Activated CD8-positive, alpha-beta memory T cell treated with anti-CD3 and anti-CD28 coated beads, Interleukin-2, amount 10 ng/mL, durations not matched to agents 7 days and 5 days (primary cell): ENCODE measurements at regions not wholly inside any gene's neighbourhood (a gene's known extent, or its start where the extent isn't known, plus 50 kb on each side); places are given as distances from the start of the nearest gene placed in this dataset.

Experiments
- ATAC-seq: fragments of 150-1000 bp; cut with Tn5 transposase; one replicate; pipeline ENCODE4 v1.10.0; 2021; ENCODE audit warnings: moderate library complexity
- CTCF ChIA-PET: fragments of 350-600 bp; sonication (Branson Sonifier 250); formaldehyde crosslinking; loops from one replicate; lab custom pipeline; 2021; ENCODE audit warnings: antibody characterized with exemption; lab: Charles Lee
- DNase-seq: peaks from one replicate; pipeline ENCODE4 v3.0.0-alpha.2; 2020
- H3K27ac Mint-ChIP-seq: one replicate; pipeline ENCODE4 v1.8.0; 2021; ENCODE audit warnings: mild to moderate bottlenecking, mixed read lengths
- H3K27me3 Mint-ChIP-seq: one replicate; pipeline ENCODE4 v1.8.0; 2021; ENCODE audit warnings: mixed read lengths
- H3K36me3 Mint-ChIP-seq: one replicate; pipeline ENCODE4 v1.8.0; 2021; ENCODE audit warnings: mild to moderate bottlenecking, mixed read lengths
- H3K4me1 Mint-ChIP-seq: one replicate; pipeline ENCODE4 v1.8.0; 2021; ENCODE audit warnings: mixed read lengths
- H3K4me3 Mint-ChIP-seq: one replicate; pipeline ENCODE4 v1.8.0; 2021; ENCODE audit warnings: mild to moderate bottlenecking, moderate library complexity, mixed read lengths
- H3K9me3 Mint-ChIP-seq: one replicate; pipeline ENCODE4 v1.8.0; 2022; ENCODE audit warnings: low read depth, mixed read lengths

- ATAC-seq (no peak), DNase-seq (no peak)
- no peaks in the 10 kb centered on the region for H3K27me3 Mint-ChIP-seq
- no peaks in the 10 kb centered on the region for H3K4me1 Mint-ChIP-seq
- no peaks in the 10 kb centered on the region for H3K36me3 Mint-ChIP-seq
- H3K4me3 Mint-ChIP-seq: no peak overlapping the region
- H3K9me3 Mint-ChIP-seq: peaks cover 4% of the 10 kb centered on the region
- CTCF ChIA-PET: no interaction called here
- H3K27ac Mint-ChIP-seq: no peak overlapping the region
Observed at GRCh38 chr18:40437517-40437916, 1517.5 kb upstream of the PIK3C3 start.

- Mint-ChIP-seq H3K27ac (no peak overlapping the region), H3K4me1 (no peaks in the 10 kb centered on the region), H3K27me3 (no peaks in the 10 kb centered on the region), H3K9me3 (peaks cover 11% of the 10 kb centered on the region), H3K36me3 (no peaks in the 10 kb centered on the region), H3K4me3 (no peak overlapping the region)
- DNase-seq (no peak), ATAC-seq (no peak)
- CTCF ChIA-PET: no interaction called here
Observed at GRCh38 chr18:40431071-40431985, 1523.7 kb upstream of the PIK3C3 start.

DNA sequence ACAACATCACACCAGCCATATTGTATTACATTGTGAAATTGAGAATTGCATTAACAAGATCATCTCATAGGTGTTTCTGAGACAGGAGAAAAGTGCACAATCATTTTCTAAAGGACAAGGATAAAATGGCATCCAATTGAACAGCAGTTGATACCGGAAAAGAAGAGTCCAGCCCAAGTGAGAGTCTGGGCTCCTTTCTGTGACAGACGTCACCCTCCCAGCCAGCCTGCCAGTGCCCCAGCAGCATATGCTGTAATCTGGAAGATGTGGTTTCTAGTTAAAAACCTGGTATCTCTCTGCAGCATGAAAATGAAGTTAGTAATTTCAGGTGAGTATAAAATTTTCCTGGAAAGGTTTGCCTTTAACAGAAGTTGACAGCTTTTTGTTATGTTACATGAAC lies 1531.7 kb upstream of the PIK3C3 start:
- no peaks in the 10 kb centered on the region for H3K4me1 Mint-ChIP-seq
- H3K27me3 Mint-ChIP-seq: no peaks in the 10 kb centered on the region
- CTCF ChIA-PET: no interaction called here
- no peaks in the 10 kb centered on the region for H3K36me3 Mint-ChIP-seq
- DNase-seq: no peak
- ATAC-seq: no peak
- H3K27ac Mint-ChIP-seq: no peak overlapping the region
- no peak overlapping the region for H3K4me3 Mint-ChIP-seq
- H3K9me3 Mint-ChIP-seq: peaks cover 13% of the 10 kb centered on the region

DNA sequence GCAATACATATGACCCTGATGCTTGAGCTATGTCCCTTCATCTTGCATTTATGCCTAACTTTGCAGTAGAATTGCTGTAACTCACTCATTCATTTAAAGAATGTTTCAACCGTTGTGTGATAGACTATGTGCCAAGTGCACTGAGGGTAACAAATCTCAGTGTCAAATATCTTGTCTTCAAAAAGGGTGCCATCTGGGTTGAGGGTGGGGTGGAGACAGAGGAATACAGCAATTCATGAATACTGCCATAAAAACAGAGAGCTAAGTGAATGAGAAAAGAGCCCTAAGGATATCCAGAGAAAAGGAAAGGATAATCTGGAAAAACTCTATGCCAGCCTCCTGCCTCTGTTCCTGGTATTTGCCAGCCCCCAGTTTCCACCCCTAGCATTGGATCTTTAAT lies 1534.4 kb upstream of the PIK3C3 start:
- no peaks in the 10 kb centered on the region for H3K27me3 Mint-ChIP-seq
- no peaks in the 10 kb centered on the region for H3K4me1 Mint-ChIP-seq
- DNase-seq: no peak
- H3K36me3 Mint-ChIP-seq: no peaks in the 10 kb centered on the region
- H3K27ac Mint-ChIP-seq: no peak overlapping the region
- ATAC-seq: no peak
- CTCF ChIA-PET: no interaction called here
- peaks cover 15% of the 10 kb centered on the region for H3K9me3 Mint-ChIP-seq
- no peak overlapping the region for H3K4me3 Mint-ChIP-seq

- Mint-ChIP-seq H3K36me3 (no peaks in the 10 kb centered on the region), H3K27me3 (no peaks in the 10 kb centered on the region), H3K4me1 (no peaks in the 10 kb centered on the region), H3K9me3 (peaks cover 11% of the 10 kb centered on the region), H3K27ac (no peak overlapping the region), H3K4me3 (no peak overlapping the region)
- ATAC-seq (no peak), DNase-seq (no peak)
- CTCF ChIA-PET: no interaction called here
Observed at GRCh38 chr18:40417501-40417900, 1537.5 kb upstream of the PIK3C3 start.

- DNase-seq (no peak), ATAC-seq (no peak)
- Mint-ChIP-seq H3K4me1 (no peaks in the 10 kb centered on the region), H3K36me3 (no peaks in the 10 kb centered on the region), H3K27ac (no peak overlapping the region), H3K9me3 (peaks cover 8% of the 10 kb centered on the region), H3K27me3 (no peaks in the 10 kb centered on the region), H3K4me3 (no peak overlapping the region)
- CTCF ChIA-PET: no interaction called here
Observed at GRCh38 chr18:40415821-40416220, 1539.2 kb upstream of the PIK3C3 start.

DNA sequence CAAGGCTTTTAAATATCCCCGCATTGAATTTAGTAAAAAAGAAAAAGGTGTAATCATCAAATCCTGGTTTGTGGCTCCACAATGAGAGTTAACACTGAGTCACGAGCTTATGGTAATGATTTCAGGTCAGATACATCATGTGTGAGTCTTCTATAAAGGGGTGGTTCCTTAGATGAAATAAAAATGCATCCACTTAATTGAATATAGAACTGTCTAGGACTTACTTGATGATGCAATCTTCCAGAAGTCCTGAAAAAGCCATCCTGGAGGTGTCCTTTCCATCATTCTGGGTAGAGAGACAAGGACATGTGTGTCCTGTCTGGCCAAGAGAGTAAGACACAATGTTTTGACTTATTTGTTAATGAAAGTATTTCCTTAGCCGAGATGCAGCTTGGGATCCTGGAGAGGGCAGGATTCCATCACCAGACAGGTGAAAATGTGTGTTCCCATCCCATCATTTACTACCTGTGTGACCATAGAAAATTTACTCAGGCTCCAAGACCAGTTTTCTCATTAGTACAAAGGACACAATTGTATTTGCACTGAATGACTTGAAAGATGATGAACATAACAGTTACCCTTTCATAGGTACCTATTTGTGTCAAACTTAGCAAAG lies 1539.8 kb upstream of the PIK3C3 start:
- H3K4me1 Mint-ChIP-seq: no peaks in the 10 kb centered on the region
- no peaks in the 10 kb centered on the region for H3K27me3 Mint-ChIP-seq
- no peak overlapping the region for H3K4me3 Mint-ChIP-seq
- H3K27ac Mint-ChIP-seq: no peak overlapping the region
- ATAC-seq (no peak), DNase-seq (no peak)
- H3K36me3 Mint-ChIP-seq: no peaks in the 10 kb centered on the region
- peaks cover 9% of the 10 kb centered on the region for H3K9me3 Mint-ChIP-seq
- CTCF ChIA-PET: no interaction called here

- CTCF ChIA-PET: no interaction called here
- Mint-ChIP-seq H3K36me3 (no peaks in the 10 kb centered on the region), H3K9me3 (peaks cover 5% of the 10 kb centered on the region), H3K4me3 (no peak overlapping the region), H3K4me1 (no peaks in the 10 kb centered on the region), H3K27ac (no peak overlapping the region), H3K27me3 (no peaks in the 10 kb centered on the region)
- DNase-seq (no peak), ATAC-seq (no peak)
Observed at GRCh38 chr18:40414155-40414754, 1540.8 kb upstream of the PIK3C3 start.

GRCh38 chr18:40413160-40413559 lies 1541.9 kb upstream of the PIK3C3 start:
- no peak overlapping the region for H3K27ac Mint-ChIP-seq
- H3K4me3 Mint-ChIP-seq: no peak overlapping the region
- H3K9me3 Mint-ChIP-seq: peaks cover 5% of the 10 kb centered on the region
- CTCF ChIA-PET: no interaction called here
- H3K27me3 Mint-ChIP-seq: no peaks in the 10 kb centered on the region
- no peak for DNase-seq
- no peak for ATAC-seq
- no peaks in the 10 kb centered on the region for H3K4me1 Mint-ChIP-seq
- H3K36me3 Mint-ChIP-seq: no peaks in the 10 kb centered on the region

DNA sequence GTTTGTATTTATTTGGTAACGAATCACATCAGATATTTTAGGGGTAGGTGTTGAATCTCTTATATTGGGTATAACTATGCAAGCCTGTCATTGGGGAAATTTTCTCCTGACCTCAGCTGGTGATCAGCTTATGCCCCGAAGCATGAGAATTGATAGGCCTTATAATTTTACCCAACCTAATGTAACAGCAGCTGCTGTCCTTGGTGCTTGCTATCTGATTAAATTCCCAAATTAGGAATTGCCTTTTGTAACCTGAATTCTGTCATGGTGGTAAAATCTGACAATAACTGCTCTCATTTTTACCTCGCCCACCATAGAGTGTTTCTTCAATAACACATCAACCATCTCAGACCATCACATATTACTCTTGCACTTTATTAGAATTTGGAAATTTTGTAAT lies 1542.6 kb upstream of the PIK3C3 start:
- H3K9me3 Mint-ChIP-seq: peaks cover 5% of the 10 kb centered on the region
- ATAC-seq (no peak), DNase-seq (no peak)
- H3K27me3 Mint-ChIP-seq: no peaks in the 10 kb centered on the region
- no peak overlapping the region for H3K27ac Mint-ChIP-seq
- no peaks in the 10 kb centered on the region for H3K36me3 Mint-ChIP-seq
- CTCF ChIA-PET: no interaction called here
- H3K4me1 Mint-ChIP-seq: no peaks in the 10 kb centered on the region
- H3K4me3 Mint-ChIP-seq: no peak overlapping the region

DNA sequence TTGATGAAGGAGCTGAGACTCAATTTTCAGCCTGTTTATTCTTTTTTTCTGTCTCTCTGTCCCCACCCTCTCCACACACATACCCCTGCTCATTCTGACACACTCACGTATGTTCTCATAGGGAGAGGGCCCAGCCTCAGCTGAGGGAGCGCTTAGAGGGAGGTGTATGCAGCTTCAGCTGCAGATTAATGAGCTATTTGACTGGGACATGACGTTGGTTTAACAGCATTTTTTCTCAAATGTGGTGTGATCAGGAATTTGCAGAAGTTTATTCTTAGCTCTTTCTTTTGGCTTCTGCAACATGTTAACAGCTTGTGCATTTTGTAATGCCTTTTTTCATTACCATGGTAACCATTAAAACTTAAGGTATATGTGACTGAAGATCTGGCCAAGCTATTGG lies 1547.1 kb upstream of the PIK3C3 start:
- DNase-seq (no peak), ATAC-seq (no peak)
- no peaks in the 10 kb centered on the region for H3K27me3 Mint-ChIP-seq
- no peak overlapping the region for H3K4me3 Mint-ChIP-seq
- no peak overlapping the region for H3K27ac Mint-ChIP-seq
- peaks cover 2% of the 10 kb centered on the region for H3K9me3 Mint-ChIP-seq
- no peaks in the 10 kb centered on the region for H3K36me3 Mint-ChIP-seq
- CTCF ChIA-PET: no interaction called here
- no peaks in the 10 kb centered on the region for H3K4me1 Mint-ChIP-seq

DNA sequence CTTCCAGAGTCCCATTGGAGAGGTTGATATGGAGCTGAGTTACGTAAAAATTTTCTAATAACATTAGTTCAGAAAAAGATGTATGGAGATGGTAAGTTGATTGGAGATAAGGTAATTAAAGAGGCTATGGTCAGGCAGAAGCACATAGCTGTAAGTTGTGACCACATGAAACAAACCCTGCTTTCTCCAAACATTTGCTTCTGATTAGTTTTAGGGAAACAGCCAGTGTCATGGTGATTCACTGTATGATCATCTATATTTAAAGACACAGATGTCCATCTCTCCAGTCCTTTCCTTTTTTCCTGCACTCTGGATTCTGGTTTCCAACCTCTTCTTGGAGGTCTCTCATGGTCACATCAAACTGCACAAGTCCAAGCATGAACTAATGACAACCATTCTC lies 1550.8 kb upstream of the PIK3C3 start:
- H3K36me3 Mint-ChIP-seq: no peaks in the 10 kb centered on the region
- no peaks in the 10 kb centered on the region for H3K4me1 Mint-ChIP-seq
- no peak for DNase-seq
- no peaks in the 10 kb centered on the region for H3K27me3 Mint-ChIP-seq
- H3K27ac Mint-ChIP-seq: no peak overlapping the region
- no peak overlapping the region for H3K4me3 Mint-ChIP-seq
- ATAC-seq: no peak
- CTCF ChIA-PET: no interaction called here
- peaks cover 1% of the 10 kb centered on the region for H3K9me3 Mint-ChIP-seq

GRCh38 chr18:40402052-40402451 lies 1553.0 kb upstream of the PIK3C3 start:
- Mint-ChIP-seq H3K4me3 (no peak overlapping the region), H3K9me3 (peaks cover 1% of the 10 kb centered on the region)
- no peak for ATAC-seq

DNA sequence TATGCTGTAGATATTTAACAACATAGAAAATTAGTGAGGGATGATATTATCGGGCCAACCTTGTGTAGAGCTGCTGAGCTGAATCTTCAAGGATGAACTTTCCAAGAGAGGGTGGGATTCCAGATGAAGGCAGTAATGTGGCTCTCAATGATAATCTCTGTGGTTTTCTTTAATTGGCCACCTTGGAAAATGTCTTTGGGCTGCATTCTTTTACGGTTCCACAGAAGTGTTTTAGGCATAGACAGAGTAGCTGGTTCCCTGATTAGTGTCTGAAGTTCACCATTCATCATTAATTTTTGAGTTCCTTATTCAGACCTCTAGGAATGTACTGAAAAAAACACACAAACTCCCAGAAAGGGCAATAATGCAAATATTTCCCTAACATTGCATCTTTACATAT lies 1566.9 kb upstream of the PIK3C3 start:
- CTCF ChIA-PET: no interaction called here
- no peaks in the 10 kb centered on the region for H3K36me3 Mint-ChIP-seq
- ATAC-seq (no peak), DNase-seq (no peak)
- no peaks in the 10 kb centered on the region for H3K27me3 Mint-ChIP-seq
- no peak overlapping the region for H3K27ac Mint-ChIP-seq
- H3K4me3 Mint-ChIP-seq: no peak overlapping the region
- H3K9me3 Mint-ChIP-seq: peaks cover 7% of the 10 kb centered on the region
- no peaks in the 10 kb centered on the region for H3K4me1 Mint-ChIP-seq

More at GRCh38 chr18:40402052-40402451, 1553.0 kb upstream of the PIK3C3 start:
- Mint-ChIP-seq H3K27me3 (no peaks in the 10 kb centered on the region), H3K36me3 (no peaks in the 10 kb centered on the region), H3K4me1 (no peaks in the 10 kb centered on the region), H3K27ac (no peak overlapping the region)
- no peak for DNase-seq
- CTCF ChIA-PET: no interaction called here
